ENCODE measurements at regions not wholly inside any gene's neighbourhood (a gene's known extent, or its start where the extent isn't known, plus 50 kb on each side); places are given as distances from the start of the nearest gene placed in this dataset.

- no peak overlapping the region for H3K27ac Mint-ChIP-seq (ENCODE audit: unreplicated experiment)
- Histone ChIP-seq H3K4me2 (ENCODE audit: low read length) (no peak overlapping the region), H3K79me2 (ENCODE audit: insufficient read depth, low read length) (no peaks in the 10 kb centered on the region), H2AFZ (ENCODE audit: low read depth, low read length) (no peak overlapping the region), H3K4me1 (ENCODE audit: insufficient read depth, low read length) (no peaks in the 10 kb centered on the region), H3K4me3 (ENCODE audit: insufficient read depth, low read depth, low read length) (no peak overlapping the region), H3K27ac (ENCODE audit: low read depth, low read length) (no peak overlapping the region), H4K20me1 (ENCODE audit: insufficient read depth, low read length) (no peaks in the 10 kb centered on the region), H3K27me3 (ENCODE audit: insufficient read depth, low read length) (no peaks in the 10 kb centered on the region), H3K9ac (ENCODE audit: low read length) (no peak overlapping the region), H3K36me3 (ENCODE audit: insufficient read depth, low read length) (no peaks in the 10 kb centered on the region), H3K9me3 (ENCODE audit: insufficient read depth, low read depth, low read length) (no peaks in the 10 kb centered on the region)
- no peak overlapping the region for H3K4me3 Mint-ChIP-seq (ENCODE audit: unreplicated experiment)
- H3K36me3 Mint-ChIP-seq (ENCODE audit: low read depth, unreplicated experiment): no peaks in the 10 kb centered on the region
- TF ChIP-seq EZH2 (IDR thresholded peaks at IDR 0.05; ENCODE audit: insufficient read depth, low read length): no peak
- no peak for TF ChIP-seq CTCF (IDR thresholded peaks at IDR 0.05; ENCODE audit: insufficient read depth, low read depth, low read length)
- no peaks in the 10 kb centered on the region for H3K4me1 Mint-ChIP-seq (ENCODE audit: low read depth, unreplicated experiment)
- DNase-seq (ENCODE audit: low read depth): no peak
- peaks cover 5% of the 10 kb centered on the region for H3K9me3 Mint-ChIP-seq (ENCODE audit: unreplicated experiment)
- no peaks in the 10 kb centered on the region for H3K27me3 Mint-ChIP-seq (ENCODE audit: low read depth, unreplicated experiment)
- no peak for FAIRE-seq
Measured at GRCh38 chr5:145218982-145219381, 616.2 kb downstream of the PRELID2 start.

- FAIRE-seq (no peak), DNase-seq (ENCODE audit: low read depth) (no peak)
- H3K4me1 ChIP-seq (ENCODE audit: insufficient read depth, low read length): no peaks in the 10 kb centered on the region
- H2AFZ ChIP-seq (ENCODE audit: low read depth, low read length): no peak overlapping the region
- no peaks in the 10 kb centered on the region for H3K79me2 ChIP-seq (ENCODE audit: insufficient read depth, low read length)
- no peak overlapping the region for H3K9ac ChIP-seq (ENCODE audit: low read length)
- TF ChIP-seq EZH2 (IDR thresholded peaks at IDR 0.05; ENCODE audit: insufficient read depth, low read length) (no peak), CTCF (IDR thresholded peaks at IDR 0.05; ENCODE audit: insufficient read depth, low read depth, low read length) (no peak)
- no peaks in the 10 kb centered on the region for H3K27me3 ChIP-seq (ENCODE audit: insufficient read depth, low read length)
- no peaks in the 10 kb centered on the region for H3K36me3 ChIP-seq (ENCODE audit: insufficient read depth, low read length)
- Mint-ChIP-seq H3K9me3 (ENCODE audit: unreplicated experiment) (peaks cover 8% of the 10 kb centered on the region), H3K27ac (ENCODE audit: unreplicated experiment) (no peak overlapping the region), H3K36me3 (ENCODE audit: low read depth, unreplicated experiment) (no peaks in the 10 kb centered on the region), H3K4me1 (ENCODE audit: low read depth, unreplicated experiment) (no peaks in the 10 kb centered on the region), H3K27me3 (ENCODE audit: low read depth, unreplicated experiment) (no peaks in the 10 kb centered on the region), H3K4me3 (ENCODE audit: unreplicated experiment) (no peak overlapping the region)
- H3K27ac ChIP-seq (ENCODE audit: low read depth, low read length): no peak overlapping the region
- no peak overlapping the region for H3K4me3 ChIP-seq (ENCODE audit: insufficient read depth, low read depth, low read length)
- H3K9me3 ChIP-seq (ENCODE audit: insufficient read depth, low read depth, low read length): no peaks in the 10 kb centered on the region
- H4K20me1 ChIP-seq (ENCODE audit: insufficient read depth, low read length): no peaks in the 10 kb centered on the region
- H3K4me2 ChIP-seq (ENCODE audit: low read length): no peak overlapping the region
Measured at GRCh38 chr5:145218019-145218418, 617.1 kb downstream of the PRELID2 start.

GRCh38 chr5:145210020-145210419 is 625.1 kb downstream of the PRELID2 start:
- Histone ChIP-seq H3K79me2 (ENCODE audit: insufficient read depth, low read length) (no peaks in the 10 kb centered on the region), H3K36me3 (ENCODE audit: insufficient read depth, low read length) (no peaks in the 10 kb centered on the region), H3K9me3 (ENCODE audit: insufficient read depth, low read depth, low read length) (no peaks in the 10 kb centered on the region), H3K4me3 (ENCODE audit: insufficient read depth, low read depth, low read length) (no peak overlapping the region), H2AFZ (ENCODE audit: low read depth, low read length) (no peak overlapping the region), H3K27ac (ENCODE audit: low read depth, low read length) (no peak overlapping the region), H3K27me3 (ENCODE audit: insufficient read depth, low read length) (no peaks in the 10 kb centered on the region), H3K4me2 (ENCODE audit: low read length) (no peak overlapping the region), H3K9ac (ENCODE audit: low read length) (no peak overlapping the region), H3K4me1 (ENCODE audit: insufficient read depth, low read length) (no peaks in the 10 kb centered on the region), H4K20me1 (ENCODE audit: insufficient read depth, low read length) (no peaks in the 10 kb centered on the region)
- no peak for TF ChIP-seq EZH2 (IDR thresholded peaks at IDR 0.05; ENCODE audit: insufficient read depth, low read length)
- no peak for TF ChIP-seq CTCF (IDR thresholded peaks at IDR 0.05; ENCODE audit: insufficient read depth, low read depth, low read length)
- FAIRE-seq: no peak
- no peak for DNase-seq (ENCODE audit: low read depth)
- Mint-ChIP-seq H3K4me3 (ENCODE audit: unreplicated experiment) (no peak overlapping the region), H3K9me3 (ENCODE audit: unreplicated experiment) (peaks cover 7% of the 10 kb centered on the region), H3K27ac (ENCODE audit: unreplicated experiment) (no peak overlapping the region), H3K36me3 (ENCODE audit: low read depth, unreplicated experiment) (no peaks in the 10 kb centered on the region), H3K27me3 (ENCODE audit: low read depth, unreplicated experiment) (no peaks in the 10 kb centered on the region), H3K4me1 (ENCODE audit: low read depth, unreplicated experiment) (no peaks in the 10 kb centered on the region)

Measured in astrocyte (in vitro differentiated cells and primary cell).